ENCODE measurements at regions not wholly inside any gene's neighbourhood (a gene's known extent, or its start where the extent isn't known, plus 50 kb on each side); places are given as distances from the start of the nearest gene placed in this dataset.

- Histone ChIP-seq H3F3A (replicated peaks; ENCODE audit: insufficient read depth) (no peaks in the 10 kb centered on the region), H4K20me1 (ENCODE audit: insufficient read depth) (no peaks in the 10 kb centered on the region), H3K36me3 (replicated peaks in 1 of 2; ENCODE audit: control insufficient read depth in 1 of 2, insufficient read depth in 2 of 2, low read length in 1 of 2) (no peaks in the 10 kb centered on the region), H3K4me2 (peak overlapping the region; percentile 24; the same call in 1 of the 2 replicates), H3K9ac (no peak overlapping the region), H3K27me3 (ENCODE audit: insufficient read depth) (no peaks in the 10 kb centered on the region), H3K9me3 (no peaks in the 10 kb centered on the region), H3K4me3 (ENCODE audit: low read depth in 2 of 2, low read length in 1 of 2) (no peak overlapping the region), H3K9me2 (no peaks in the 10 kb centered on the region), H2AFZ (ENCODE audit: low read depth) (no peak overlapping the region), H3K4me1 (ENCODE audit: control insufficient read depth in 1 of 2, insufficient read depth in 2 of 2, low read depth in 1 of 2, low read length in 1 of 2) (peaks cover 0 to 17% of the 10 kb centered on the region in 2 experiments; a peak in 2 of 4 replicates), H3K27ac (ENCODE audit: low read depth in 2 of 2, low read length in 1 of 2) (peak overlapping the region in 1 of 2 experiments; percentile 25; a peak in 1 of 4 replicates), H3K79me2 (ENCODE audit: insufficient read depth) (no peaks in the 10 kb centered on the region)
- ChIA-PET CTCF (no interaction called here), POLR2A (no interaction called here)
- TF ChIP-seq TAF1 (IDR thresholded peaks at IDR 0.05; ENCODE audit: borderline replicate concordance, low read depth, low read length) = no peak
- no peak for TF ChIP-seq MEF2A (IDR thresholded peaks at IDR 0.05; ENCODE audit: borderline replicate concordance, low read depth)
- TF ChIP-seq ZBTB33 (IDR thresholded peaks at IDR 0.05; ENCODE audit: borderline replicate concordance, low read depth) = no peak
- TF ChIP-seq TCF12 (IDR thresholded peaks at IDR 0.05) = no peak
- no peak for TF ChIP-seq POLR2AphosphoS5 (IDR thresholded peaks at IDR 0.05; ENCODE audit: low read depth, low read length)
- no peak for TF ChIP-seq CHD2 (IDR thresholded peaks at IDR 0.05; ENCODE audit: low read length, partially characterized antibody)
- TF ChIP-seq GABPA (IDR thresholded peaks at IDR 0.05; ENCODE audit: low read depth) = no peak
- TF ChIP-seq ELF1 (IDR thresholded peaks at IDR 0.05) = no peak
- no peak for TF ChIP-seq REST (IDR thresholded peaks at IDR 0.05; ENCODE audit: low read depth, low read length)
- no peak for TF ChIP-seq TEAD4 (IDR thresholded peaks at IDR 0.05; ENCODE audit: borderline replicate concordance, insufficient read depth)
- TF ChIP-seq MAX (IDR thresholded peaks at IDR 0.05; ENCODE audit: low read depth) = no peak
- TF ChIP-seq IRF3 (IDR thresholded peaks at IDR 0.05; ENCODE audit: low read depth, low read length) = no peak
- TF ChIP-seq FOXJ3 (CRISPR knock-in tag; IDR thresholded peaks at IDR 0.05) = no peak
- TF ChIP-seq, protein P1, sequence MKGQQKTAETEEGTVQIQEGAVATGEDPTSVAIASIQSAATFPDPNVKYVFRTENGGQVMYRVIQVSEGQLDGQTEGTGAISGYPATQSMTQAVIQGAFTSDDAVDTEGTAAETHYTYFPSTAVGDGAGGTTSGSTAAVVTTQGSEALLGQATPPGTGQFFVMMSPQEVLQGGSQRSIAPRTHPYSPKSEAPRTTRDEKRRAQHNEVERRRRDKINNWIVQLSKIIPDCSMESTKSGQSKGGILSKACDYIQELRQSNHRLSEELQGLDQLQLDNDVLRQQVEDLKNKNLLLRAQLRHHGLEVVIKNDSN (IDR thresholded peaks at IDR 0.05; ENCODE audit: borderline replicate concordance, low read depth) = no peak
- DNase-seq = no peak
- 63% methylated on average over 2 of the region's 3 CpGs for WGBS (ENCODE audit: low lambda C conversion rate)
These were observed 57.4 kb upstream of the SIMC1 start for GRCh38 chr5:176180781-176181180.
